Subcutaneous abdominal adipose tissue (tissue), 5 donors: ENCODE measurements at regions not wholly inside any gene's neighbourhood (a gene's known extent, or its start where the extent isn't known, plus 50 kb on each side); places are given as distances from the start of the nearest gene placed in this dataset.
"Not testable (repeated sequence)": the region's sequence is repeated elsewhere in the genome, so short reads cannot be mapped to it uniquely, and the experiment has no call there.

ENCODE experiments used
- H3K27ac ChIP-seq: one replicate; pipeline ENCODE4 v1.7.0; 2013; ENCODE audit warnings: low read depth, mild to moderate bottlenecking, inconsistent platforms, low read length, moderate library complexity
- H3K27me3 ChIP-seq, 5 donors: one replicate each; pipeline ENCODE4 v1.7.0; 2013; ENCODE audit warnings: low read length in 5 of 5, inconsistent platforms in 1 of 5; ENCODE audit not compliant: control insufficient read depth in 5 of 5, insufficient read depth in 4 of 5
- H3K36me3 ChIP-seq, 5 donors: one replicate each; pipeline ENCODE4 v1.7.0; 2013; ENCODE audit warnings: low read length in 5 of 5; ENCODE audit not compliant: control insufficient read depth in 5 of 5, insufficient read depth in 5 of 5
- H3K4me1 ChIP-seq, 5 donors: one replicate each; pipeline ENCODE4 v1.7.0; 2013; ENCODE audit warnings: low read length in 5 of 5, mild to moderate bottlenecking in 3 of 5, moderate library complexity in 1 of 5; ENCODE audit not compliant: control insufficient read depth in 5 of 5, insufficient read depth in 5 of 5
- H3K4me3 ChIP-seq, 5 donors: one replicate each; pipeline ENCODE4 v1.7.0; 2013; ENCODE audit warnings: low read length in 5 of 5, low read depth in 1 of 5
- H3K9ac ChIP-seq, 5 donors: one replicate each; pipeline ENCODE4 v1.7.0; 2013; ENCODE audit warnings: low read length in 5 of 5, mild to moderate bottlenecking in 4 of 5, moderate library complexity in 3 of 5
- H3K9me3 ChIP-seq, 5 donors: one replicate each; pipeline ENCODE4 v1.7.0; 2013; ENCODE audit warnings: low read length in 5 of 5; ENCODE audit not compliant: control insufficient read depth in 5 of 5
- donor health status: healthy.
- donor health status: healthy.
- donor health status: healthy.
- donor health status: healthy.
- donor health status: healthy.

DNA sequence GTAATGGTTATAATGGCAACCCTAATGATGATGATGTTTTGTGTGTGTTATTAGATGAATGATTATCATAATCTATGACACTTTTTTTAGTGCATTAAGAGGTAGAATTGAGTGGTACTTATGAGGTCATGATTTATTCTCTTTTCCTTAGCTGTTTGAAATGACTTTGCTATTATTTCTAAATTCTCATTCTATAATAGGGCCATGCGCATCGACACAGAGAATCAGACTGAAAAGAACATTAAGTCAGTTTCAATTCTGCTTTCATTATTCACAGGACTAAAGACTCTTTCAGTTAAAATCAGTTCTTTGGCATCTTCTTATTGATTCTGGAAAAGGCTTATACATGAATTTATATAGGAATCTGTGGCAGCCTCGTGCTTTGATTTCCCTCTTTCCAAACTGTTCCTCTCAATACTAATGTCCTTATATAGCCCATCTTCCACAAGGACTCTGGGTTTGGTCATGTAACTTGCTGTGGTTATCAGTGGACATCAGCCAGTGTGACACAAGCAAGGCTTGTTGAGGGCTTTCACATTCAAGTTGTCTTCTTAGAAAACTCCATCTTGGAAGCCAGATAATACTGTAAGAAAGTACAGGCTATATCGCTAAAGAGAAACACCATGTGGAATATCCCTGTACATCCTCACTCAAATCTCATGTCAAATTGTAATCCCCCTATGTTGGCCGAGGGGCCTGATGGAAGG lies 140.3 kb upstream of the CHD1 start:
- no peak overlapping the region for H3K27ac ChIP-seq
- H3K36me3 ChIP-seq: no peaks in the 10 kb centered on the region
- no peaks in the 10 kb centered on the region for H3K27me3 ChIP-seq
- no peak overlapping the region for H3K9ac ChIP-seq
- no peak overlapping the region for H3K4me3 ChIP-seq
- peaks cover 0 to 3% (median 0%) of the 10 kb centered on the region in 5 donors for H3K9me3 ChIP-seq
- H3K4me1 ChIP-seq: no peaks in the 10 kb centered on the region

DNA sequence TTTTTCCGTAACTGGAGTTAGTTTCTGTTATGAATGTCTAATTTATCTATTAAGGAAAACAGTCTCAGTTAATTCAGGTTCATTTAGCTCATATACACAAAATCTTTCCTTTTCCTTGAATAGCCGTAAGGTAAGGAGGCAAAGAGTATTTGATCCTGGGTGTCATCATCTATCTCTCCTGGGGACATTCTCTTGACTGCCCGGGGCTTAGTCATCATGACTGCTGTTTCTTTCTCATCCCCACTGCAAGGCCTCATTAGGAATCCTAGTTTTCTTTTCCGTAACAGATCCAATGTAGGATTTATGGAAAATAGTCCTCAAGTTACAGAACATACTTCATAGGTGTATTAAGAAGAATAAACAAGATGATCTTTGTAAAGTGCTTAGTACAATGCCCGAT lies 134.9 kb upstream of the CHD1 start:
- H3K27me3 ChIP-seq: no peaks in the 10 kb centered on the region
- H3K9ac ChIP-seq: no peak overlapping the region
- no peak overlapping the region for H3K27ac ChIP-seq

DNA sequence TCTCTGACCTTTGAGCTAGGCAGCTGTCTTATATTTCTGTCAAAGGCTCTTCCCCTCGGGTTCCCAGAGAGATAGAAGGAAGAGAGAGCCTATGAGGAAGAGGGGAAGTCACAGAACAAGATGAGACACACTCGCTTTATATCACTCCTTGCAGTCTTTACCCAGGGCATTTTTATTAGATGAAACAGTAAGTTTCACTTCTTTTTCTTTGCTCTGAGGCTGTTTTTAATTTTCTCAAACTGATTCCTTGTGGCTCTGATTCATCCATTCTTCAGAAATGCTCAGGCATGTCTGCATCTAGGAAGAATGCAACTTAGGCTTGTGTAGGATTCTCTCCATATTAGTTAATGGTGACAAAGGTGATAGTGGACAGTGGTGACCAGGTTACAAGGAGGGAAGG lies 132.9 kb upstream of the CHD1 start:
- Histone ChIP-seq H3K36me3 (no peaks in the 10 kb centered on the region), H3K4me3 (no peak overlapping the region), H3K27ac (no peak overlapping the region), H3K4me1 (peaks cover 0 to 11% (median 4%) of the 10 kb centered on the region in 5 donors), H3K9me3 (no peaks in the 10 kb centered on the region), H3K27me3 (no peaks in the 10 kb centered on the region), H3K9ac (no peak overlapping the region)

More for the DNA sequence above, 134.9 kb upstream of the CHD1 start:
- Histone ChIP-seq H3K4me1 (peaks cover 0 to 11% (median 4%) of the 10 kb centered on the region in 5 donors), H3K36me3 (no peaks in the 10 kb centered on the region), H3K4me3 (no peak overlapping the region), H3K9me3 (no peaks in the 10 kb centered on the region)

DNA sequence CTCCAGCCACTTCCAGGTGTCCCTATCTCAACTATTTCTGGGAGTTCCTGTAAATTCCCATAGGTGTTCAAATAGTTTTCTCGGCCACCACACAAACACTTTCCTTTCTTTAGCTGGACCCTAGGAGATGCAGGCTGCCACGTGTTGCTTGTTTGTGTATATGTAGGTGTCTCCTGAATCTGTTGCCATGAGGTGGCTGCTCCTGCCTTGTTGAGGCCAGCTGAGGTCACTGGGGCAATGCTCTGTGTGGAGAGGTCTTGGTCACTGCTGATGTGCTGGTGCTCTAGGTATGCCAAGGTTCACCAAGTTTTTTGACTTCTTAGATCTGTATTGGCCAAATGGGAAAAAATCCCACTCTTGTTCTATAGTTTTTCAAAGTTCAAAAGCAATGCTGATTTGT lies 132.5 kb upstream of the CHD1 start:
- Histone ChIP-seq H3K9ac (no peak overlapping the region), H3K4me3 (no peak overlapping the region), H3K36me3 (no peaks in the 10 kb centered on the region), H3K27me3 (no peaks in the 10 kb centered on the region), H3K27ac (no peak overlapping the region), H3K4me1 (peaks cover 0 to 11% (median 4%) of the 10 kb centered on the region in 5 donors), H3K9me3 (no peaks in the 10 kb centered on the region)

DNA sequence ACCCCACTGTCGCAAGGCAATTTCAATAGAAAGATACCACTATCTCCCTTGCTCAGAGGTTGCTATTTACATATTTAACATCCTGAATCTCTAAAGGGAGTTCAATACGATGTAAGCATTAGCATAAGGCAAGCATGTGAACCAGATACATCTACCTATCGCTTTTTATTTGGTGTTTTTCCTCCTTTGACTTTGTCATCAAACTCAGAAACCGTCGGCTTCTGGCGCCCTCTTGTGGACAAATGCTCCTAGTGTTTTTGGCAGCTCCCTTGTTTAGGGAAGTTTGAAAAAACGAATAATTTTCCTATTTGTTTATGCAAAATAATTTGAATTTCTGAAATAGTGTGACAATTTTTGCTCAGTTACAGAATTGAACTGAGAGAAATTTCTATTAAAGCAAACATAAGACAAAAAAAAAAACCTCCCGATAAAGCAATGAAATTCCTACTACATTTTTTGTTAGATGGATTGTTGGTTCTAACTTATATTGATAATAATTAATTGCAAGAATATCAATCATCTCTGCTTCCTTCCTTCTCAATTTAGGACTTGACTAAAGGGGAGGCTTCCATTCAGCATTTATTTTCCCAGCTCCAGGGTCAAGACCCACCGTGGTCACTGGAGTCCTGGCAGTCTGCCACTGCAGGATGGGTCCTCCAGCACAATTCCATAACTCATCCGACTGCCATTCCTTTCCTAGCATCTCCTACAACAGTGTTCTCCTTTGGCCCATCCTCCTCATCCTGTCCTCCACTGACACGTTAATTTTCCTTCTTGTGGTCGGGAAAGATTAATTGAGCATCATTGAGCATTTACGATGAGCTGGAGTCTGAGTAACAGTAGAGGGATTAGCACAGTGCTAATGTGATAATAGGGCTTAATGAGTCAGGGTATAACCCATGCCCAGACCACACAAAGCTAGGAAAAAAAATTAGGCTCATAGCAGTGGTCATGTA lies 131.8 kb upstream of the CHD1 start:
- H3K9me3 ChIP-seq: no peaks in the 10 kb centered on the region
- no peaks in the 10 kb centered on the region for H3K27me3 ChIP-seq
- peaks cover 0 to 11% (median 4%) of the 10 kb centered on the region in 5 donors for H3K4me1 ChIP-seq
- H3K27ac ChIP-seq: no peak overlapping the region
- H3K9ac ChIP-seq: no peak overlapping the region
- H3K36me3 ChIP-seq: no peaks in the 10 kb centered on the region
- H3K4me3 ChIP-seq: peak overlapping the region in 1 of 5 donors; percentile 0

DNA sequence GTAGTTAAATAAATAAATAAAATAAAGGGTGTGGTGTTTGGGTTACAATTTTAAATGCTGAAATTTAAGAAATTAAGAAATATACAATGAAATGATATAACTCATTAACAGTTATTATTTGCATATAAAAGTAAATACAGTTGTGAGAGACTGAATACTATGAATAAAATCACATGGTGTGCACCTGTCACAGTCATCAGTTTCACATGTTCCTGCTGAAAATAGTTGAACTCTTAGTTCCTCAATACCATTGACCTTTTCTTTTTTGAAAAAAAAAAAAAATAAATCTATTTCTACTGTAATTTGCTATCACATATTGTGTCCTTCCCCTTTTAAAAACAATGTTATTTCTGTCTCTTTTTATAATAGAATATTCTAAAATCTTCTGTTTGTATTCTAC lies 130.9 kb upstream of the CHD1 start:
- Histone ChIP-seq H3K27me3 (no peaks in the 10 kb centered on the region), H3K9me3 (no peaks in the 10 kb centered on the region), H3K4me3 (no peak overlapping the region), H3K4me1 (peaks cover 0 to 11% (median 4%) of the 10 kb centered on the region in 5 donors), H3K9ac (no peak overlapping the region), H3K27ac (no peak overlapping the region), H3K36me3 (no peaks in the 10 kb centered on the region)

DNA sequence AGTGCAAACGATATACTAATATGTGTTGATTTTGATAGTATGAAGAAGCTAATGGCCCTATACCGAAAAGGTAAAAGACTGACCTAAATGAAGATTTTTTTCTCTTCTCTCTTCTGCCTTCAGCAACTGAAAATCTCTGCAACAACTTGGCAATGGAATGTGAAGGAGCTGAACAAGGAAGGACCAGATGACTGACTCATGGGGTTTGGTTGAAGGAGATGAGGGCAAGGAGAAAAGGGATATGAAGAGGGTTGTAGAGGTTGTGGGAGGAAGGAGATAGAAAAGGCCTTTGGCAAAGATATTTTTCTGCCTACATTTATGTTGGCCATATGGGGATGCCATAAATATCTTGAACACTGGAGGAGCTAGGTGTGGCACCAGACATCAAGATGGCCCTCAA lies 129.7 kb upstream of the CHD1 start:
- H3K4me1 ChIP-seq: peaks cover 0 to 11% (median 4%) of the 10 kb centered on the region in 5 donors
- no peak overlapping the region for H3K4me3 ChIP-seq
- H3K27me3 ChIP-seq: no peaks in the 10 kb centered on the region
- H3K9ac ChIP-seq: no peak overlapping the region
- no peaks in the 10 kb centered on the region for H3K9me3 ChIP-seq
- no peaks in the 10 kb centered on the region for H3K36me3 ChIP-seq
- no peak overlapping the region for H3K27ac ChIP-seq

DNA sequence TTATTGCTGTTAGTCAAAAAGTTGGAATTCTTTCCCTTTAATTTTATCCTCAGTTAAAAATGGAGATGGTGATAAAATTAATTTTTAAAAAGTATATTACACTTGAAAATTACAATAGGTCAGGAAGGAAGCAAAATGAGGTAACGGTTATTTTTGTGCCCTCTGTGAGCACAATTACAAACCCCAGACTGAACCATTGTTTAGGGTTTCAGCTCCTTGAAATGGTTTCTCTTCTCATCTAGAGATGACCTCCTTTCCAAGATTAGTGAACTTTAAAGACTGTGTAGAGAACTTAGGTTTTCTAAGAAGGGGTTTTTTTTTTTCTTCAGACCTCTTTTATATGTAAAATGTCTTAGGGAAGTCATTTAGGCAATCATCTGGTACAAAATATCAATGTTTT lies 126.2 kb upstream of the CHD1 start:
- Histone ChIP-seq H3K9me3 (no peaks in the 10 kb centered on the region), H3K27ac (no peak overlapping the region), H3K27me3 (no peaks in the 10 kb centered on the region), H3K4me3 (no peak overlapping the region), H3K36me3 (no peaks in the 10 kb centered on the region), H3K4me1 (no peaks in the 10 kb centered on the region), H3K9ac (no peak overlapping the region)

DNA sequence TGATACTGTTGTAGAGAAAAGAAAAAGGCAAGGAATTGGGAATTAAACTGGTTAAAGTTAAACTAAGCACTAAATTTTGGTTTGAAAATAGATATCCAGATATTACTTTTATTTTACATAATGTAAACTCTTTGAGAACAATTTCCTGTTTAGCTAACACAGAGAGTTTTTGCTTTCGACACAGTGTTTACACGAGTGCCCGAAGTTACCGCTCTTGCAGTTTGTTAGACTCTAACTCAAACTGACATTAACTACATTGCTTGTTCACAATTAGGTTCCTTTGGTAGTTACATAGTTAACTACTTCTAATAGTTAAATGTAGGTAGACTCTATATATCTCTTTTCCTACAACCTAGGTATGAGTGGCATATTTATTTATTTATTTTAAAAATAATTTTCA lies 117.1 kb upstream of the CHD1 start:
- Histone ChIP-seq H3K4me3 (no peak overlapping the region), H3K36me3 (no peaks in the 10 kb centered on the region), H3K9ac (no peak overlapping the region), H3K4me1 (peaks cover 0 to 4% (median 4%) of the 10 kb centered on the region in 5 donors), H3K9me3 (no peaks in the 10 kb centered on the region), H3K27ac (no peak overlapping the region), H3K27me3 (no peaks in the 10 kb centered on the region)

DNA sequence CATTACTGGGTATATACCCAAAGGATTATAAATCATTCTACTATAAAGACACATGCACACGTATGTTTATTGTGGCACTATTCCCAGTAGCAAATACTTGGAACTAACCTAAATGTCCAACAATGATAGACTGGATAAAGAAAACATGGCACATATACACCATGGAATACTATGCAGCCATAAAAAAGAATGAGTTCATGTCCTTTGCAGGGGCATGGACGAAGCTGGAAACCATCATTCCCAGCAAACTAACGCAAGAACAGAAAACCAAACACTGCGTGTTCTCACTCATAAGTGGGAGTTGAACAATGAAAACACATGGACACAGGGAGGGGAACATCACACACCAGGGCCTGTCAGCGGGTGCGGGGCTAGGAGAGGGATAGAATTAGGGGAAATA lies 114.5 kb upstream of the CHD1 start:
- not testable (repeated sequence) for H3K4me3 ChIP-seq, H3K36me3 ChIP-seq, H3K9me3 ChIP-seq, H3K27ac ChIP-seq, H3K4me1 ChIP-seq, H3K9ac ChIP-seq, H3K27me3 ChIP-seq
